GM19238 (cell line): ENCODE measurements at regions not wholly inside any gene's neighbourhood (a gene's known extent, or its start where the extent isn't known, plus 50 kb on each side); places are given as distances from the start of the nearest gene placed in this dataset.
"Not testable (repeated sequence)": the region's sequence is repeated elsewhere in the genome, so short reads cannot be mapped to it uniquely, and the experiment has no call there.

ENCODE experiments used
- DNase-seq: peaks from one replicate; pipeline ENCODE4 v3.0.0; 2011; ENCODE audit warnings: low spot score; ENCODE audit not compliant: insufficient read length

GRCh38 chr6:137654365-137654981 lies 160.3 kb upstream of the OLIG3 start:
- no peak for DNase-seq

DNA sequence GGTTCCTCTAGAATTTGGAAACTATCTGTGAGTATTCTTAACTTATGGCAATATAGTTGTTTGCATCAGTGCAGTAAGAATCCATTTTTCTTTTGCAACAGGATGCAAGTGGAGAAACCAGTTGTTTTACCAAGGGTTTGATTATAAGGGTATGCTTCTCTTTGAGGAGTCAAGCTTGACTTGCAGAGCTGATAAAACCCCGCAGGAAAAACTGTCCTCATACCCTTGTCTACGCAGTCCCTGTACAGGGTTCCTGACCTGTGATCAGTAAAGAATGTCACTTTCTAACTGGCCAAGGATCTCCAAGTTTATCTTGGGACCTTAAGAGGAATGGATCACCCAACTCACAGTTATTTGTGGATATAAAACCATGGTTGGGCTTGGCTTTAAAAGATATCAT lies 161.1 kb upstream of the OLIG3 start:
- DNase-seq: no peak

DNA sequence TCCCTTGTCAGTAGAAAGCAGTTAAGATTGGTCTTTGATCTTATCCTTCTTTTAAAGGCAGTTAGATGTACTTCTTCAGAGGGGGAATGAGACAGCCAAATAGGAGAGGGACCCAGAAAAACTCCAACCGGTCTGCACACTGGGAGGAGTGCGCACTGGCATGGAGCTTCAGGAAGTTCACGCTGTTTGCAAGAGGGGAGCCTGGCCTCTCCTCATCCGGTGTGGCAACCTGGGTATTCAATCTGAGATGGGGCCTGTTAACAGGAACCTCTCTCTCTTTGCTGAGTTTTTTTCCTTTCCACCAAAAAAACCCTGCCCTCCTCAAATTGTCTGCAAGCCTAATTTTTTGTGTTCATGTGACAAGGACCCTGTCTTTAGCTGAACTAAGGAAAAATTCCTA lies 162.5 kb upstream of the OLIG3 start:
- DNase-seq: no peak

DNA sequence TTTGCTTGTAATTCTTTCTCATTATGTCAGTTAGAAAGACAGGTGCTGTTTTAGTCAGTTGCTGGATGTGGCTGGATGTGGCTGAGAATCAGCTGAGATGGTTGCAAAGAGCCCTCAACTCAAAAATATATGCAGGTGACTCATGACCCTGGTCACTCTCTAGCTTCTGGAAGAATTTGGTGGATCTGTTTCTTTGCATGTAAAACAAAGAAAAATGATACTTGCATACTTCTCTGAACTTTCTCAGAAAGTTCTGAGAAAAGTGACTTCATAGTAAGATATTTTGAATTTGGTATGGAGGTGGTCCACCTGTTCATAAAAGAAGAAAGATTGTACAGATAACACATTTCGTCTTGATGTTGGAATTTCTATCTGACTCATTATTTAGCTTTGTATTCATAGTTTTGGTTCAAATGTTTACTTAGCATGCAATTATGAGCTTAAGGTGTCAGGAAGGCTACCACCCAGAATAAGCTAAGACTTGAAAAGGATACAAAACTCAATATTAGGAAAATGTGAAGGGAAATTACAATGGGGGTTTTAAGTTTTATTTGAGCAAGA lies 163.2 kb upstream of the OLIG3 start:
- DNase-seq: no peak

- DNase-seq: no peak
Observed at GRCh38 chr6:137658287-137658686, 164.1 kb upstream of the OLIG3 start.

DNA sequence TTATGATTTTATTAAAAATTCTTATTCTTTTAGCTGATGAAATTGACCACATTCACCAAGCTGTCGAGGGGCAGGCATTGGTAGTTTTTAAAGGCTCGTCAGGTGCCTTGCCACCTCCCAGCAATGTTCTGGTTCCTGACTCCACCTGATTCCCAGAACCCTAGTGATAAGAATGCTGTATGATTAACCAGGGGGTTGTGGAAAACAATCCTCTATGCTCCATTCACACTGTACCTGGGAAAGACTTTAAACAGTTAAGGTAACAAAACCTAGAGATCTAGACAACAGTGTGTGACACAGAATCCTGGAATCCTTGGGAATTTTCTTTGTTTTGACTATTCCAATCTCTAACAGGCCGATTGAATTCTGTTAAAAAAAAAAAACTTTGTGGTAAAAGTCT lies 165.7 kb upstream of the OLIG3 start:
- no peak for DNase-seq

- DNase-seq: no peak
Observed at GRCh38 chr6:137660296-137660731, 166.1 kb upstream of the OLIG3 start.

DNA sequence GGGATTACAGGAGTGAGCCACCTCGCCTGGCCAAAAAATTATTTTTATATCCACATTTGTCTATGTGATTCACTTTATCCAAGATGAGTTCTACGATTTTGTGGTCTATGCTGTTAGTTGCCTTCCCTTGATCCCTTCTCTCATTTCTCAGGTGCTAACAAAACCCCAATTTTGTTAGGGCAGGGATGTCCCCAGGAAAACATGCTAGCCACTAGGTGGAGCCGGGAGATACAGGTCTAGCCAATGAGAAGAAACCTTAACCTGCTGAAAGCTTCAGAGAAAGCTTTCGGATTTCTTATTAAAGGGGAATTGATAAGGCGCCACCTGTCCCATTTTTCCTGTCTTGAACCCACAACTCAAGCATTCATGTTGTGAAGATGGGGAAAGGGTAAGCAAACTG lies 167.4 kb upstream of the OLIG3 start:
- DNase-seq: no peak

- no peak for DNase-seq
Observed at GRCh38 chr6:137664183-137664582, 170.0 kb upstream of the OLIG3 start.

DNA sequence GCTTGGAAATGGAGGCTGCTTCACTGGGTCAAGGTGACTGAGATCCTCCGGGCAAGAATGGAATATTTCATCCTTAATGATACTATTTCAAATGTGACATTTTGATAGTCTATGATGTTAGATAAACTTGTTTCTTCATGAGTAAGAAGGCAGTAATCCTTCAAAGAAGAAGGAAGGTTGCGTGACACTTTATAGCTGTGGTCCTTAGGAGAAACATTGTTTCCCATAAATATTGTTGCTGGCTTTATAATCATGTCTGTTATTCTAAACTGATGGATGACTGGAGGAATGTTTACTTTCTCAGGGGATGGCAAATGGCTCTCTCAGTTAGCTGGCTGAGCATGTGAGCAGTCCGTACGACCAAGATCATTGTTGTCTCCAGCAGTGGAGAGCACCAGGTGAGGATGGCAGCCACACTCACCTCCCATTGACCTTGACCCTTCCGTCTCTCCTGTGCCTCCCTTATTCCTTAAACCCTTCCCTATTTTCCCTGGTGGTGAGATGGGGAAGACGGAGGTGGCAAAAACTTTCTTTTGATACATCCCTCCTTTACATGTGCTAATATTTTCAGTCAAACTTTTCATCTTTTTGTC lies 171.2 kb upstream of the OLIG3 start:
- no peak for DNase-seq

- no peak for DNase-seq
Observed at GRCh38 chr6:137666202-137666774, 172.1 kb upstream of the OLIG3 start.

DNA sequence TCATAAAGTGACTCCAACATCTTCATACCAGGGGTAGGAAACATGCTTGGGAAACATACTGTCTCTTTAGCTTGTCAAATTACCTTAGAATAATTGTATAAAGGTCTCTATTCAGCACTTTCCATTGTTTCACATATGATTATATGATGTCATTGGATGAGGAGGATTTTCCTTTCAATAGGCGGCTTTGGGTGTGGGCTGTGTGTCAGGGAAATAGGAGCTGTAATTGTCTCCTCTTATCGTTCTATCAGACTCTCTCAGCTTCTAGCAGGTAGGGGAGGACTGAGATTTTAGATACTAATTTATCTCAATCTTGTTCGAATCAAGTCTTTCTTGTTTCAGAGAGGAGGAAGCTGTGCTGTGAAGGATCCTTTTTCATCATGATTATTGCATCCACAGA lies 179.4 kb upstream of the OLIG3 start:
- no peak for DNase-seq

GRCh38 chr6:137676888-137677287 lies 182.7 kb upstream of the OLIG3 start:
- DNase-seq: no peak

DNA sequence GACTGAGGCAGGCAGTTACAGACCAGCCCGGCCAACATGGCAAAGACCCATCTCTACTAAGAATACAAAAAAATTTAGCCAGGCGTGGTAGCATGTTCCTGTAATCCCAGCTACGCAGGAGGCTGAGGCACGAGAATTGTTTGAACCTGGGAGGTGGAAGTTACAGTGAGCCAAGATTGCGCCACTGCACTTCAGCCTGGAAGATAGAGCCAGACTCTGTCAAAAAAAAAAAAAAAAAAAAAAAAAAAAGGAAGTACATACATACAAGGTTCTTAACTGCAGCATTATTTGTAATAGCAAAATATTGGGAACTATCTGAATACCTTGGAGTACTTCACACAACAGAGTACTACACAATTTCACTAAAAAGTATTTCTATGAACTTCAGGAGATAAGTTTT lies 183.5 kb upstream of the OLIG3 start:
- no peak for DNase-seq

DNA sequence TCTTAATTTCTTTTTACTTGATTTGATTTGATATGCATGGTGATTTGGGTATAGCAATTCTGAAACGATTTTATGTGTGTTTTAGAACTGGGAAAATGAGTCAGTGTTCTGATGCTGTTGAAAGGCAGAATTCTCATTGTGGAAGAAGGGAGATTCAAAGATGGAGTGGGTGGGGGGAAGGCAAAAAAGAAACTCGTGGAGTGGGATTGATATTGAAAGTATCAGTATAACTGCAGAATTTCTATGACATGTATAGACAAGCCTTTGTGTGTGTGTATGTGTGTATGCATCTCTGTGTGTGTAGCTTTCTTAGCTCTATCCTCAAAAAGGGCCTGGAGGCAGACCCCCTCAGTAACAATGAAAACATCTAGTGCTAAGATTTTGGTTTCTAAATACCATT lies 184.3 kb upstream of the OLIG3 start:
- DNase-seq: no peak

- no peak for DNase-seq
Observed at GRCh38 chr6:137680705-137681346, 186.2 kb upstream of the TNFAIP3 start.

DNA sequence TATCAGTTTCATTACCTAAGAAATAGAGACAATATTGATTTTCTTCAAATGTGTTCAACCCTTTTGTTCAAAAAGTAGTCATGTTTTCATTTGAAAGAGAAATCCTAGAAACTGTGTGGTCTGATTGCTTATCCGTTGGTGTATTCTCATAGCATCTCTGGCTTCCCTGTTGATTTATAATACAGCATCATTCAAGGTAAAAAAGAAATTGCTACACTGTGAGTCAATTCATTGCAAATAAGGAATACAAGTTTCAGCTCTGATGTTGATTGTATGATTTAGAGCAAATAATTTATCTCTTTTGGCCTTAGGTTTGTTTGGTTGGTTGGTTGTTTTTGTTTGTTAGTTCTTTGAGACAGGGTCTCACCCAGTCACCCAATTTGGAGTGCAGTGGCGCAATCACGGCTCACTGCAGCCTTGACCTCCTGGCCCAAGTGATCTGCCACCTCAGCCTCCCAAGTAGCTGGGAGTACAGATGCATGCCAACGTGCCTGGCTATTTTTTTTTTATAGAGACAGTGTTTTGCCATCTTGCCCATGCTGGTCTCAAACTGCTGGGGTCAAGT lies 185.5 kb upstream of the TNFAIP3 start:
- DNase-seq: no peak

- DNase-seq: not testable (repeated sequence)
Observed at GRCh38 chr6:137682658-137683057, 184.4 kb upstream of the TNFAIP3 start.

DNA sequence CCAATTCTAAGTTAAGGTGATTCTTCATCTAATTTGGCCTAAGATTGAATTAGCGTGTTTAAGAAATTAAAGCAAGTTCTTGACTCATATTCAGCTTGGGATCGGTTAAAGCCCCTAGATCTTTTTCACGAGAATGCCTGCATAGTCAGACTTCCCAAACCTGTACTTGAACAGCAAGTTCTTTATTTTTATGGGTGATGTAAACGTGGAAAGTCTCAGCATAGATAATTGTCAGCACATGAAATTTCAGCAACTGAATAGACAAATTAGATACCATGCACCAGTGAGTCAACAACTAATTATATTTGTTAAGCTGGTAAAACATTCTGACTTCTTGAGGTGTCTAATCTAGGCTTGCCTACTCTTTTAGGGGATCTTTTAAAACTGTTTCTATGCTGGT lies 183.1 kb upstream of the TNFAIP3 start:
- DNase-seq: no peak

DNA sequence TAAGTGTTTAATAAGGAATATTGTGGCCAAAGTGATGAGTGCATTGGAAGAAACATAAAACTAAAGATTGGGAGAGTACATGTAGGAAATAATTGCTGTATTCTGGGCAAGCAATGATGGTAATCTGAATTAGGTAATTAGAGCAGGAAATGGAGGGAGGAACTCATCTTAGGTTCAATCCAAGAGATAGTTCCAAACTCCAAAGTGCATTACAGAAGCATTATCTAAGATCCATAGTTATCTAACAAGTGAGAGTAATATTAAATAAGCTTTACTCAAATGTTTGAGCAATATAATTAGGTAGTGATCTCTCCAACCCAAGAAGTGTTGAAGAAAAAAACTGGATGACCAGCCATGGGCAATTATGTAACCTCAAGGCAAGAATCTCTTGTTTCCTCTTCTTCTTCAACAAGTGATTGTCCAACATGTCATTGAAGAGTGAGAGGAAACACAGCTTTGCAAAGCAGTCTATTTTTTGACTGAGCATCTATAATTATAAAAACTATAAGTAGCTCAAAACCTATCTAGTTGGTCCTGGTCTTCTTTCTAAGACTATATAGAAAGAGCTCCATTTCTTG lies 181.2 kb upstream of the TNFAIP3 start:
- DNase-seq: no peak

DNA sequence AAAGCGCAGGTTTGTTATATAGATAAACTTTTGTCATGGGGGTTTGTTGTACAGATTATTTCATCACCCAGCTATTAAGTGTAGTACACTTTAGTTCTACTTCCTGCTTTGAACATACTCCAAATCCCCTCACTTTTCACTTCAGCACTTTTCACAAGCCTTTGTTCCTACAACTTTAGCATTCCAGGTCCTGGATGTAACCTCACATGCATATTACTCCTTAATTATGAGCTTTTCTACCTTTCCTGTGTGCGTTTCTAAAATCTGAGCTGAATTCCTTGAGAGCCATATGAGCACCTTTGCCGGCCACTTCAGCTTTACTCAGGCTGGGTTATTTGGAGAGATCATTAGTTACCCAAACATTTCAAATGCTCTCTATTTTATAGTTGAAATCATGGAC lies 179.2 kb upstream of the TNFAIP3 start:
- DNase-seq: no peak
